Cardiac fibroblast (primary cell): ENCODE measurements at regions not wholly inside any gene's neighbourhood (a gene's known extent, or its start where the extent isn't known, plus 50 kb on each side); places are given as distances from the start of the nearest gene placed in this dataset.

Experiments
- DNase-seq, 2 donors: peaks; one replicate each; pipeline versions ENCODE4 v3.0.0 to v3.0.0-alpha.2; 2010; ENCODE audit warnings: low read depth in 2 of 2
- H3K4me3 ChIP-seq, 2 donors: replicated peaks in 1 of 2; 1 replicate in 1 of 2; 2 replicates in 1 of 2; pipeline ENCODE4 v1.5.1; 2011; ENCODE audit warnings: low read depth in 2 of 2, low read length in 2 of 2, mild to moderate bottlenecking in 2 of 2, moderate library complexity in 1 of 2
- CTCF ChIP-seq: IDR thresholded peaks from one replicate; pipeline ENCODE4 v1.5.1; 2011; ENCODE audit warnings: low read depth, mild to moderate bottlenecking, low read length, inconsistent platforms

- no peak overlapping the region for H3K4me3 ChIP-seq
- no peak for TF ChIP-seq CTCF
- DNase-seq = no peak
Measured at GRCh38 chr20:11808841-11809240, 108.9 kb upstream of the BTBD3 start.

DNA sequence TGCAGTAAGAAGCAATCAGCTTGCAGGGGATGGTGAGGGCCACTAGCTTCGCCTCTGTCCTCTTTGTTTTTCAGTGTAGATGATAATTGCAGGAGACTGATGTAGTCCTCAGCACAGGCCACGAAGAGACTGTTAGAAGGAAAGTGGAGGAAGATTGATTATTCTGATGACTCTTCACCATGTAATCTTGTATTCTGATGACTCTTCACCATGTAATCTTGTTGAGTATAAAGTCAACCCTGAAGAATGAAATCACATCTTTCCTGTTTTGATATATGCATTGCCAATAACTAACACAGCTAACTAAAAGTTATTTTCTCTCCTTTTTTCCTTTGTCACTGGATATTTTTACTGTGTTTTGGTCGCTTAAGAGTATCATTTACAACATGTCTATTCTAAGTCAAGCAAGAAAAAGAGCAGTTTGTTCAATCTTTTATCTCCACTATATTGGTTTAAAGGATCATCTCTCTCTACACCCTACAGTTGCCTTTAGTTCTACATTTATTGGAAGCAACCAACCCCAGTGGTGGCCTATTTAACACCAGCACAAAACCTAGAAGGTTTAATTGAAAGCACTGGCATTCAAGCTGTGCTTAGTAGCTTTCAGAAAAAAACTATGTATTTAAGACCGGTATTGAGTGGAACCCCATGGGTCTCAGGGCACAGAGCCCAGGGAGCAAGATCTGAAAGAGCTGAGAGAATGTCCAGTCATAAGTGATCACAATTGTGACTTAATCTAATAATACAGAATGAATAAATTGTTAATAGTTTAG lies 107.2 kb upstream of the BTBD3 start:
- H3K4me3 ChIP-seq = no peak overlapping the region
- peak in 1 of 2 donors; percentile 74 for DNase-seq
- TF ChIP-seq CTCF = no peak

DNA sequence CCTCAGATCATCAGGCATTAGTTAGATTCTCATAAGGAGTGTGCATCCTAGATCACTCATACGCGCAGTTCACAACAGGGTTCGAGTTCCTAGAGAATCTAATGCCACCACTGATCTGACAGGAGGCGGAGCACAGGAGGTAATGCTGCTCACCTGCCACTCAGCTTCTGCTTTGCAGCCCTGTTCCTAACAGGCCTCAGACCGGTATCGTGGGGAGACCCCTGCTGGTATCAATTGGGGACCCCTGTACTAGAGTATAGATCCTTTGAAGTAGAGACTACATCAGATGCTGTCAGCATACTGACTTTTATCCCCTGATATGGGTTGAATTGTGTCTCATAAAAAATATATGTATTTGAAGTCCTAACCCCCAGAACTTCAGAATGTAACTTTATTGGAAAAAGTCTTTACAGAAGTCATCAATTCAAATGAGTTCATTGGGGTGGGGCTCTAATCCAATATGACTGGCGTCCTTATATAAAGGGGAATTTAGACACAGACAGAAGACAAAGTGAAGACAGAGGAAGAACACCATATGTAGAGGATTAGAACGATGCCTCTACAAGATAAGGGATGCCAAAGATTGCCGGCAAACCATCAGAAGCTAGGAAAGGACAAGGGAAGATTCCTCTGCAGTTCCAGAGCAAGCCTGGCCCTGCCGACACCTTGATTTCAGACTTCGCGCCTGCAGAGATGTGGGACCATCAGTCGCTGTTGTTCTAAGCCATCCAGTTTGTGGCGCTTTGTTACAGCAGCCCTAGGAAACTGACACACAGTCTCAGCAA lies 104.4 kb upstream of the BTBD3 start:
- no peak for DNase-seq
- H3K4me3 ChIP-seq = no peak overlapping the region
- no peak for TF ChIP-seq CTCF

GRCh38 chr20:11814267-11814666 lies 103.4 kb upstream of the BTBD3 start:
- H3K4me3 ChIP-seq = no peak overlapping the region
- DNase-seq = peak in 1 of 2 donors; percentile 76
- no peak for TF ChIP-seq CTCF

DNA sequence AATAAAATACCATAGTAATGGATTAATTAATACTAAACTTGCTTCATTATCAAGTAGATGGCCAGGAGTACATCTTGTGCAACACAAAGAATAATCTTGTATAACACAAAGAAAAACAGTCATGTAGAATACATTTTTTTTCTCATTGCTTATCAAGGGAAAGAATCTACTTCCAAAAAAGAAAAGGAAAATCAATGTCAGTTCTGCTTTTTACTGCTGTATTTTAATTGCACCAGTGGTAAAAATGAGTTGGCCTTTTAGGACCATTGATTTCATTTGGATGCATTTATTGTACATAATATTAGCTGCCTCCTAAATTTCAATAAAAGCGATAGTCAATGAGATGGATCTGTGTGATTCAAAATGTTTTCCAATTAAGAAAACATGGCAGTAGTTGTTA lies 96.9 kb upstream of the BTBD3 start:
- no peak for TF ChIP-seq CTCF
- no peak overlapping the region for H3K4me3 ChIP-seq
- no peak for DNase-seq

GRCh38 chr20:11822540-11822794 lies 95.2 kb upstream of the BTBD3 start:
- DNase-seq = no peak
- no peak for TF ChIP-seq CTCF
- no peak overlapping the region for H3K4me3 ChIP-seq
